NCI-H2107 treated with DMSO at 0.1 percent for 48 hours (cell line): ENCODE measurements at regions not wholly inside any gene's neighbourhood (a gene's known extent, or its start where the extent isn't known, plus 50 kb on each side); places are given as distances from the start of the nearest gene placed in this dataset.

Experiments used
- DNase-seq: peaks from one replicate; lab custom pipeline; 2025; ENCODE audit not compliant: unreplicated experiment; lab: John Stamatoyannopoulos, UW

DNA sequence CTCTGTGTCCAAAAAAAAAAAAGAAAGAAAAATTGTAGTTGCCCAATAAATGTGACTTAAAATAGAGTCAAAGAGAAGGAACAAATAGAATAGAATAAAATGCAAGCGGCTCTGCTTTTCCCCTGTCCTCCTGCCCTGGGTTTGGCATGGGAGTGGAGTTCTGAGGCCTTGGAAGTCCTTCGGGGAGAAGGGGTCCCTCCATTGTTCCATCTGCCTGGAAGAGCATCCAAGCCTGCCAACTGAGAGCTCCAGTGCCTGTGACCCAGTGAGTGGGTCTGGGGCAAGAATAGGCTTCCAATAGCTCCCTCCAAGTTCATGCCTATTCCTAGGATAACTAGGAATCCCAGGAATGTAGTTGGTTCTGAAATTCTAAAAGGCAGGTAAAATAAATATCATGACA is 321.4 kb downstream of the MYCN start:
- DNase-seq, result no peak

DNA sequence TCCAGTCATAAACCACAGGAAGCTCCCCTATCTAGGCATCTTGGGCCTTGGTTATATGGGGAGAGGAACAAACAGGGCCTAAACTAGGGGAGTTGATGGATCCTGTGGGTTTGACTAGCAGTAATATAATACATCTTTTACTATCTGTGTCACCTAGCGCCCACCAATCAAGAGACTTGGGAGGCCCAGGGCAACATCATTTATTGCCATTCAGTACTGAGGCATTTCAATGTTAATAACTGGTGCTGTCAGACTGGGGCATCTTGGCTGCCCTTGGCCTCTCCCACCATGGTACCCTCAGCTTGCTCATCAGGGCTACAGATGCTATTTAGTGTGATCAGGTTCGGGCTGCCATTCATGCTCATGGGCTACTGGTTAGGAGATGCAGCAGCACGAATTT is 320.7 kb downstream of the MYCN start:
- no peak for DNase-seq

DNA sequence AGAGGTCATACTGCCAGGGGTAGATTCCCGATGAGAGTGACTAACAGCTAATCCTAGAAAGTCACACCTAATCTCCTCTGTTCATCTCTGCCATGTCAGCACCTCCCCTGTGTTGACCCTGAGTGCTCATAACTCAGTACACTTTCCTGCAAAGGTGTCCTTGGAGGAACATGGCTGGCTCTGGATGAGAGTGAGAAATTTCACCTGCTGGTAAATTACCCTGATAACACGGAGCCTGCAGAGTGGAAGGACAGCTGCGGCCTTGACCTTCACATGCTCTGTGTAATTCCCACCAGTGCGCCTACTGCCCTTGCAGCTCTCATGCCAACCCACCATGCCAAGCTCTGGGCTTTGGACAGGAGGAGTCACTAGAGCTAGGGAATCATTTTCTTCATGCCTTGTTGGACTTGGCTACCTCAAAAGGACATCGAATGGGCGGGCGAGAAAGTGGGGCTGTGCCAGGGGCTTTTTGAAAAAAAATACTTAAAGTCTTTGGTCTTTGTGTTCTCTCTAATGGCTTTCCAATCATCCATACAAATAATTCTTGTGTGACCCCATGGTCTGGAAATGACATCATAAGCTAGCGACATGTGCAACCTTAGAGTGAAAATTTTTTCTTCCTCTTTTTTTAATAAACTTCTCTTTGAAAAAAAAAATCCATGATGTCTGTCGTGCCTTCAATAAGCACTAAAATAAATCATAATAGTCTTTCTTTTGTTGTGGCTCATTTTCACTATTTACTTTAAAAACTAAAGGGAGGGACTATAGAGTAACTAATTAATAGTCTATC is 319.9 kb downstream of the MYCN start:
- DNase-seq, result no peak

DNA sequence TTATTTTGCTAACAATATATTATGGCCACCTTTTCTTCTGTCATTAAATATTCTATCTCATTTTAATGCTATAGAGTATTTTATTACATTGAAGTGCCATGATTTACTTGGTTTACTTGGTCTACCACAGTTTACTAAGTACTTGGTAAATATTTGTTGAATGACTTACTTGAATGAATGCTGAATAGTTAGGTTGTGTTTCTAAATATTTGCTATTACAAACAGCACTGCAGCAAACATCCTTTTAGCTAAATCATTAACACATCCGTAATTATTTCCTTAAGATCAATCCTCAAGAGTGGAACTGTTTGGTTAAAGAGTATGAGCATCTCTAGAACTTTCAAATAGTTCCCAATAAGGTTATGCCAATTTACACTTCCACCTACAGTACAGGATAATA is 318.7 kb downstream of the MYCN start:
- no peak for DNase-seq

DNA sequence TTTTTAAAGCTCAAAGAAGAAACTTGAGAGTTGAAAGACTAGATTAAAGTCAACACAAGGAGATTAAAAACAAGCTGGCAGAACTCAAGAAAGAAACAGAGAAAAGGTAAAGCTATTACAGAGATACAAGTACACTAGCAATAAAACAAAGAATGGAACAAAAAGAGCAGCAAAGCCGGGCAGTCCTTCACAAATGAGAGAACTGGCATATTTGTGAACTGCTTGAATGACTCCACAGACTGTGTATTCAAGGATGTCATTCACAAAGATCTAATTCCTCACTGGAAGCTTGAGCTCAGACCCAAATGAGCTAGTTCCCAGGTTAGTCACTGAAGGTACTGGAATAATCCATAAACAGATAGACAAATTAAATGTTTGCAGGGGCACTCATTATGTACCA is 318.0 kb downstream of the MYCN start:
- DNase-seq, result no peak

DNA sequence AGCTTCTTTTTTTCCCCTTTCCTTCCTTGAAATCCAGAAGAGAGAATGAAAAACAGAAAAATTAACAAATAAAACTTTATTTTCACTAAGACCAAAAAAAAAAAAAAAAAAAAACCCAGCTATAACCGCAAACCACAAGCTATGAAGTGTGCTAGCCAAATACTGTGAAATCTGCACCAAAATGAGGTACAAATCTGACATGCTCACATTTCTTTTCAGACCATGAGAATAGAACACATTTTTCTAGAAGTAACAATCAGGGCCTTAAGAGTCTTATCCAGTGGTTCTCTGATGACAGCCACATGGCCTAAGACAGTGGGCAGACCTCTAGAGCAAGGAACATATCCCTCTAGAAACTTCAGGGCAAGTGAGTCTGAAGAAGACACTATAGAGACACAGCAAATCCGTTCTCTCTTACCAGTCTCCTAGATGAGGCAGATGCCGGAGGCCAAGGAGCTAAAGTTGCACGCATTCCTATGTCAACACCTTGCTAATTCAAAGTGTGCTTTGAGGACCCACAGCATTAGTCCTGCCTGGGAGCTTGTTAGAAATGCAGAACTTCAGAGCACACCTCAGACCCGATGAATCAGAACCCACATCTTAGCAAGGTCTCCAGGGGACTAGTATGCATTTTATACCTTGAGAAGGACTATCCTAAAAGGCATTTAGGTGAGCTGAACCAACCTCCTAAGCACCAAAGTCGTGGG is 317.1 kb downstream of the MYCN start:
- no peak for DNase-seq

DNA sequence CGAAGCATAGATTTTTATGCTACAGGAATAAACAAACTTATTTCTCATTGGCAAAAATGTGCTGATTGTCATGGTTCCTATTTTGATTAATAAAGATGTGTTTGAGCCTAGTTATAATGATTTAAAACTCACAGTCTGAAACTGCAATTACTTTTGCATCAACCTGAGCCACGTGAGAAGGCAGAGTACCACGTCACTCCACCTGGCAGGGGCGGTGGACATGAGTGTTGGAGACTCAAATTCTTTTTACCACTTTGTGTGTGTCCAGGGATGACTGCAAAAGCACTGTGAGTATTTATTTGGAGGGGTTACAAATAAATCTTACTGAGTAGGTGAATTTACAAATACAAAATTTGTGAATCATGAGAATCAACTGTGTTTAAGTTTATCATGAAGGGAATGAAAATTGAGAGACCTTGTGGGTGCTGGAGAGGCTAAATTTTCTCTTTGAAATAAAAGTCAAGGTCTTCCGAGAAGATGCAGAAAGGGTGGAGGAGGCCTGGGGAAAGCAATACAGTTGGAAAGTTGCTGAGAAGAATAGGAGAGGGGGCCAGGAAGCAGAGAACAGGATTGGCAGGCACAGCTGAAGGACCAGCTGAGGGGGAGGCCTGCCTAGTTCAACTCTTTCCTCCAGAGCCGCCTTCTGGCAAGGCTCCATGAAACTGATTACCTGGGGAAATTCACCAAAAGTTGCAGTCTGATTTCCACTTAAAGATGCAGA is 316.4 kb downstream of the MYCN start:
- DNase-seq, result no peak

DNA sequence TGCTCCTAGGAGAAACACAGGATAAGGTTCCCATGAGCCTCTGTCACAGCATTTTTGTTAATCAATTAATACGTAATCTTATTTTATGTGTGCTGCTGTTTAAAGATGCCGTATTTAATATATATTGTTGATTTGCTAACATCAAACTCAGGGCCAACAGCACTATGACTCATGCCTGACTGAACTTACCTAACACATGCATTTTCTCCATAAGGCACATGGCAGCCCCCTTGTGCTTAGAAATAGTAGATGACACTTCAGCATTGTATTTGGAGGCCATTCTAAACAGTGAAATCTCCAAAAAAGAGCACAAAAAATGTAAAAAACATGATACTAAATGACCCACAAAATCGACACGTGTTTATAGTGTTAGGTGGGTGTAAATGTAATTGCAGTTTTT is 314.8 kb downstream of the MYCN start:
- no peak for DNase-seq

DNA sequence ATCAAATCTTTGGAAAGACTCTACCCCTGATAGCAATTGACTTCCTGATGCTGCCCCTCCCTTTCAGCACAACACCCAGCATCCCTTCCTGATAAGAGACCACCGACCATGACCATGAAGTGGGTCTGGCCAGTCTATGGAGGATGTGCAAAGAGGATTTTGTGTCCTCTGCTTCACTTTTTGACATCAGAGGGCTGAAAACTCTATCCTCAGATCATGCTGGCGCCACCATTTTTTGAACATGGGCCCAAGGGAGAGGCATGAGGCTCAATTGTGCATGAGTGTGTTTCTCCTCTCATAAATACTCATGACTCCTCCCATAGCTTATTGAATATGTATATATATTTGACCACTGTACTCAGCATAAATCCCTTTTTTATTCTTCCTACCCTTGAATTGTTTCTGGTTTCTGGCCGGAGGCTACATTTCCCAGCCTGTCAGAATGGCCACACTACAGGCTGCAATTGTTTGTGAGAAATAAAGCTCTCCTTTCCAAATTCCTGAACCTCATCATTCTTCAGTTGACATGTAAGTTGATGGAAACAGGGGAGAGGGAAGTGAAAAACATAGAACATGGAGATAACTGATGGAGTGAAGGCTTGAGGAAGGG is 314.1 kb downstream of the MYCN start:
- DNase-seq, result no peak

DNA sequence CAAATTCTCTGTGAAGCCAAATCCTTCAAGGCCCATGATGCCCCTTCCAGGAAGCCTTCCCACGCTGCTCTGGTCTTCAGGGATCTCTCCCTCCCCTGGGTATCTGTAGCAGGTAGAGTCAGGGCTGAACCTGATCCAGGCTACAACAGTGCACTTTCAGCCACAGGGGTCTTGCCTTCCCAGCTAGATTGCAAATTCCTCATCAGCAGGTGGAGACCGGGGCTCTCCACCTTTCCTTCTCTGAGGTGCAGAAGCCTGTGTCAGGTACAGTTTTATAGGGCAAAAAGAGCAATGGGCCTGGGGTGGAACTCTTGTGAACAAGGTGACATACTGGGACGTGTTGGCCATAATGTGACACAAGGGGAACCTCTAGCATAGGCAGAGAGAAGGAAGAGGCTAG is 312.9 kb downstream of the MYCN start:
- DNase-seq, result no peak

DNA sequence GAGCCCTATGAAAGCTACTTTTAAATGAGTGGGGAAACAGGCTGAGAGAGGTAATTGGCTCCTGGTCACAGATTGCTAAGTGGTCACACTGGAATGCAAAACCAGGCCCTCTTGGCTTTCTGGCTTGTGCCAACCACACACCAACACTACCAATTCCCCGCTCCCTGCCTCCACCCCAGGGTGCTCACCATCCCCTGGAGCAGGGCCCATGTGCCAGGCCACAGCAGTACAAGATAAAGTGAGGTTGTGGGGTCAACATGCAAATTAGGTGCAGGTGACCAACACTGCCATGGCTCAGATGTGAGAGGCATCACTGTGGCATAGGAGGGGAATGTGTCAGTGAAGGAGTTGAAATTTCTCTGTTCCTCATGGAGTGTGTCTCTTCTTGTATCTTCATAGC is 312.5 kb downstream of the MYCN start:
- no peak for DNase-seq

DNA sequence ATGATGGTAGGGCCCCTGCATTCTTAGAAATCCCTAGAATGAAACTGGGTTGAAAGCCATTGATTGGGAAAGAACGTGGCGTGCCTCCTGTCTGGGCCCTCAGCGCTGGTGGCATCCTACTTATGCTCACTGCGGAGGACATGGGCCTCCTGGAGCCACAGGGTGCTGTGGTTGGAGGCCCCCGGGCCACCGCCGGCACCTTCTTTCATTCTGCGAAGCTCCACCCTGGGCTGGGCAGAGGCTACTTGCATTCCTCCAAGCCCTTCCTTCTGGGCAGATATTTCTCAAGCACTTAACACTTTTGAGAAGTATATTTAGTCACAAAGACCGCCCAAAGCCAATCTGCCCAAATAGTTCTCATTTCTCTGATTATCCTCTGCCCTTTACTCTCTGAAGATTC is 311.9 kb downstream of the MYCN start:
- DNase-seq, result no peak

DNA sequence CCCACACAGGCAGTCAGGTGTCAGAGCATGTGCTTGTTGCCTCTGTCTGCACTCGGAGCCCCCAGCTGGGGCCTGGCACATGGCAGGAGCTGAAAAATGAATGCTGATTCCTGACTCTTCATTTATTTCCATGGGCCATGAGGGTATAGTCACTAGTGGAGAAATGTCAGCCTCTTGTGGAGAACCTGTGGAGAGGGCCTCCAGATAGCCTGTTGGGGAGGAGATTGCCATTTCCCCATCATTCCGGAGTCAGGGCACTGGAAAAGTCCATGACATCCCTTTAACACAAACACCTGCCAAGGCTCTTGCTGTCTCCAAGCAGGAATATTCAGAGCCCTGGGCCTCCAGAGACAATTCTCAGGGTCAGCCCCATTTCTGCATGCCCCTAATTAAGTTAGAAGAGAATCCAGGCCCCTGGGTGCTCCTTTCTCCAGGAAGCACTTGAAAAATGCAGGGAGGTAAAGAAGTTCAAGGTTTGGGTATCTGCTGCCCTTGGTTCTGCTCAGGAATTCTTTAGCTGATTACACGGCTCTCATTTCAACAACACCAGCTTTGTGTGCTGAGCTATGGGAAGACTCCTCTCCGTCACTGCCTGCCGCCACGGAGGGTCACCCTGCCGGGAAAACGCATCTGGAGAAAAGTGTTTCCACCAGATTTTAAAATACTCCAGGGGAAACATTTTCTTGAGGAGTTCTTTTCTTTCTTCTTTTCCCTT is 311.3 kb downstream of the MYCN start:
- DNase-seq, result no peak

DNA sequence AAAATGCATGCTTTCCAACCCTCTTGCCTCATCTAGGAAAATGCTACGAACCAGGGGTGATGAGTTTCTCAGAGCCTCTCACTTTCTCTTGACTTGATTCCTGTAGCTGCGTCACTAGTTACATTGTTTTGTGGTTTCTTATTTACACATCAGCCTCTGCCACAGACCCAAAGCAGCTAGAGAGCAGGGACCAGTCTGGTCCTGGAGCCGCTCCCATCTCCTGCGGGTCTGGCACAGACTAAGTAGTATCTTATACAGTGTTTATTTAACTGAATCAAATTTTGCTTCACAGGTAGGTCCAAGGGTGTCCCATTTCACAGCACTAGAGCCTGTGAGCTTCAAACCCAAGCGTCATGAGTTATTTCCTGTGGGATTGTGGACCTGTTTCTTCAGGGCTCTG is 310.5 kb downstream of the MYCN start:
- no peak for DNase-seq

DNA sequence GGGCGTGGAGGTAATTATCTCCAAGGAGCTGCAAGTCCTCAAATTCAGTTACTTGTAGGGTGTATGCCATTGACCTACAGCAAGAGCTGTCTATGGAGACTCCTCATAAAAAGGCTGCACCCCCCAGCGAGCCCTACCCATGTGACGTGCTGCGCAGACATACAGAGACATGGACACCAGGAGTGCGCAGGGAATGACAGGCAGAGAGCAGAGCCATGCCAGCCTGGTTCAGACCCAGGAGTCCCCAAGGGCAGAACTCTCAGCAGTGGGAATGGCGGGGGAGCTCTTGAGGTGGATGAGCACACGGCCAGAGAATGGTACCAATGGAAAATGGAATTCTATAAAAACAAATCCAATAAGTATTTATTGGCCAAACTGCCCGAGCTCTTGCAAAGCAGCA is 310.1 kb downstream of the MYCN start:
- no peak for DNase-seq

DNA sequence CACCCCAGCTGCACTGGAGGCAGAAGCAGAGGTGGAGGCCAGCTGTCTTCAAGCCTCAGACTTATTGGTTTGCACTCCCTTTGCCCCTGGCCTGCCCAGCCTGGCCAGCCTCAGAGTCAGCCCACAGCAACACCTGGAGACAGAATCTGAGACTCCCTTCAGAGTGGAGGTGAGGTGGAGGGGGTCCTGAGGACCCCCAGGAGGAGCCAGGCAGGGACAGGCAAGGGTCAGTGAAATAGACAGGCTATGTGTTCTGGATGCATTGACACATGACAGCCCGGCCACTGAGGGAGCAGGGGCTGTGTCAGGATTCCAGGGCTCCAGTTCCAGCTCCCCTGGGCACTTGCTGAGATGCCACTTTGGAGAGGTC is 309.7 kb downstream of the MYCN start:
- no peak for DNase-seq

DNA sequence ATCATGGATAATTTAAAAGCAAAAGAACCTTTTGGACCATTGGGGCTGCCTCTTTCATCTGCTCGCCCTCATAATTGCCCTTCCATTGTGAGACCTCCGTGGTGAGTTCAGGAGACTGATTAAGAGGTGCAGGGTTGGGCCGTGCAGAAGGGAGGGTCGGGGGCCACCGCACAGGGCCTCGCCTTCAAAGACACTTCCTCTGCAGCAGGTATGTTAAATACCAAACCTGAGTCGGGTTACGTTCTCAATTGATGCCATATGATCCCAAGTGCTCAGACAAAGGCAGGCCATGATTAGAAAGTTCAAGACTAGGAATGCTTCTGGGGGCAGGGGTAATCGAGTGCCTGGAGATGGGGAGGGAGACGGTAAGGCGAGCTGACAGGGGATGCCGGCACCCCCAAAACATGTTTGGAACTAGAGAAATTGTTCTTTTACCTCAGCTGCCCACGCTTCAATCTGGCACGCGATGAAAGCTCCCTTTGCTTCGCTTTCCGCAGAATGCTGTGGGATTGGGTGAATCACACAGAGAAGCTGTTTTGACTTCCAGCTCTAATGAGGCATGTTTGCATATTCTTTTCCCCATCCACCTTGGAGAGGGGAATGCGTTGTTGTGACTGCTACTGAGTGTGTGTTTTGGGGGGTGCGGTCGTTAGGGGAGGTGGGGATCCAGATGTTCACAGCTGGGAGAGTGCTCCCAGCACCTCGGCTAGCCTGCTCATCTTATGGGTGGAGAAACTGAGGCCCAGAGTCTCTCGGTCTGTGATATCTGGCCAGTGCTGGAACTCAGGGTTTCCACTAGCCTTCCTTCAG is 309.1 kb downstream of the MYCN start:
- no peak for DNase-seq

DNA sequence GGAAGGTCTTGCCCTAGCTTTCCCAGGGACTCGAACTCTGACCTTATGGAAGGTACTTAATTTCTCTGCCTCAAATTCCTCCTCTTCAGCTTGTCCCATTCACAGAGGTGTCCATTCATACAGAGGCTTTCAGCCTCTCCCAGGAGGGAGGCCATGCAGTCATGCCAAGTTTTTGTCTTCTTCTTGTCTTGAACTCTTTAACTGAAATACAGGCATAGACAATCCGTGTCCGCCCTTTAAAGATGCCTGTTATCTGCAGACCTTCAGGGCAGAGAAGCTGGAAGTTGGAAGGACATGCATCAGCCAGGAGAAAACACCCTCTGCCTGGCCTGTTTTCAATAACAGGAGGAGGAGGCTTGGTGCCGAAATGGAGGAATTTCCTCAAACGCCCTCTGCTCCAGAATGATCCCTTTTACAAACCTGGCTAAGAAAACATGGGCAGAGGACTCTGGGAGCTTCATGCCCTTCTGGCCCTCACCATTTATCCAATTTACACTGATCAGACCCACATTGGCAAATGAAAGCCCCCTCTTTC is 308.3 kb downstream of the MYCN start:
- DNase-seq, result no peak

DNA sequence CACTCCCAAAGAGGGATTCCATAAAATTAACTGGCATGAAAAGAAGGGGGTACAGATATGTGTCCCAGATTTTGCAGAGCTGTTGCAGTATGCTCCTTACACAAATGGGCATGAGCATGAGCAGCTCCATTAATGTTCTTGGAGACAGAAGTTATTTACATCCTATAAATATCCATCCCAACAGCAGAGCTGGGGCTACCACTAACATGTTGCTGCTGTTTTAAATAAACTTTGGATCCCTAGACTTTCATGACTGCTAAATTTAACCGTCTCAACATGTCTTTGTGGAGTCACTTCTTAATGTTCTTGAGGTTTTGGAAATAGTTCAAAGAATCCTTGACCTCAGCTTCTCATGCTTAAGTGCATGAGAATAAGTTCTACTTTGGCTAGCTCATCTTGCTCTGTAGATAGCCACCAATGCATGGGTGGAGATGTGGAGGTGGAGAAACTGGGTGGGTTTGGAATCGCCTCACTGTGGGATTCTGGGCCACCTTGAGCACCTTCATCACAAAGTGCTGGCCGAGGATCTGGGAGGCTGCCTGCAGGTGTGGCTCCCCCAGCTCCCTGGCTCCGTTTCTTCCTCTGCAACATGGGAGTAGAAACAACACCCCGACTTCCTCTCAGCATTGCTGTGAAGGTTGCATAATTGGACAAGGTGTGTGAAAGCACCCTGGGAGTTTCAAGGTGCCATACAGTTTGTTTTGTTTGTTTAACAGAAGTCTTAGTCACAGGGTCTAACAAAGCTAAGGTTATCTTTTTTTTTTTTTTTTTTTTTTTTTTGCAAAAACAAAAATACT is 307.2 kb downstream of the MYCN start:
- no peak for DNase-seq
